H9 (cell line): ENCODE measurements at regions not wholly inside any gene's neighbourhood (a gene's known extent, or its start where the extent isn't known, plus 50 kb on each side); places are given as distances from the start of the nearest gene placed in this dataset.
"Not testable (repeated sequence)": the region's sequence is repeated elsewhere in the genome, so short reads cannot be mapped to it uniquely, and the experiment has no call there.

ENCODE experiments used
- DNase-seq: peaks from one replicate; pipeline ENCODE4 v3.0.0-alpha.2; 2017
- H2AFZ ChIP-seq: one replicate; pipeline ENCODE4 v1.6.1; 2013; ENCODE audit warnings: mild to moderate bottlenecking, low read length, control low read depth, moderate library complexity
- H2AK5ac ChIP-seq: 2 replicates; pipeline ENCODE4 v1.6.1; 2013; ENCODE audit warnings: low read length, control low read depth, mixed read lengths; ENCODE audit not compliant: insufficient read length
- H2BK120ac ChIP-seq: one replicate; pipeline ENCODE4 v1.6.1; 2013; ENCODE audit warnings: low read depth, mild to moderate bottlenecking, low read length, control low read depth, inconsistent platforms; ENCODE audit not compliant: poor library complexity, severe bottlenecking
- H2BK12ac ChIP-seq: 2 replicates; pipeline ENCODE4 v1.6.1; 2013; ENCODE audit warnings: low read length, control low read depth, mixed read lengths, low read depth; ENCODE audit not compliant: insufficient read length
- H2BK15ac ChIP-seq: 2 replicates; pipeline ENCODE4 v1.6.1; 2013; ENCODE audit warnings: low read depth, low read length, control low read depth
- H2BK20ac ChIP-seq: one replicate; pipeline ENCODE4 v1.6.1; 2013; ENCODE audit warnings: low read depth, mild to moderate bottlenecking, low read length, control low read depth, inconsistent platforms; ENCODE audit not compliant: poor library complexity, severe bottlenecking
- H2BK5ac ChIP-seq: 2 replicates; pipeline ENCODE4 v1.6.1; 2013; ENCODE audit warnings: low read length, control low read depth, mixed read lengths; ENCODE audit not compliant: insufficient read length
- H3K14ac ChIP-seq: 2 replicates; pipeline ENCODE4 v1.6.1; 2013; ENCODE audit warnings: low read length, control low read depth; ENCODE audit not compliant: insufficient read depth
- H3K18ac ChIP-seq: 2 replicates; pipeline ENCODE4 v1.6.1; 2013; ENCODE audit warnings: low read depth, mild to moderate bottlenecking, mixed read lengths, low read length, control low read depth; ENCODE audit not compliant: insufficient read length
- H3K23ac ChIP-seq: 2 replicates; pipeline ENCODE4 v1.6.1; 2013; ENCODE audit warnings: low read length, control low read depth, mixed read lengths, low read depth; ENCODE audit not compliant: insufficient read length
- H3K23me2 ChIP-seq: 2 replicates; pipeline ENCODE4 v1.6.1; 2013; ENCODE audit warnings: low read depth, mild to moderate bottlenecking, mixed read lengths, low read length, control low read depth; ENCODE audit not compliant: insufficient read length, poor library complexity, severe bottlenecking
- H3K27ac ChIP-seq: 2 replicates; pipeline ENCODE4 v1.5.1; 2013; ENCODE audit warnings: low read length, control low read depth, mixed read lengths, low read depth; ENCODE audit not compliant: insufficient read length
- H3K27me3 ChIP-seq: 2 replicates; pipeline ENCODE4 v1.6.1; 2013; ENCODE audit warnings: low read length, control low read depth, inconsistent platforms; ENCODE audit not compliant: insufficient read depth
- H3K4ac ChIP-seq: 2 replicates; pipeline ENCODE4 v1.6.1; 2013; ENCODE audit warnings: low read depth, mild to moderate bottlenecking, control low read depth, inconsistent platforms, low read length, moderate library complexity
- H3K4me1 ChIP-seq: 2 replicates; pipeline ENCODE4 v1.6.1; 2013; ENCODE audit warnings: low read length, control low read depth, inconsistent platforms; ENCODE audit not compliant: insufficient read depth
- H3K4me2 ChIP-seq: 2 replicates; pipeline ENCODE4 v1.6.1; 2013; ENCODE audit warnings: low read length, control low read depth, mixed read lengths; ENCODE audit not compliant: insufficient read length, insufficient read depth
- H3K56ac ChIP-seq: 2 replicates; pipeline ENCODE4 v1.6.1; 2013; ENCODE audit warnings: low read depth, mild to moderate bottlenecking, mixed read lengths, low read length, control low read depth; ENCODE audit not compliant: insufficient read length
- H3K79me1 ChIP-seq: 2 replicates; pipeline ENCODE4 v1.6.1; 2013; ENCODE audit warnings: low read depth, mild to moderate bottlenecking, moderate library complexity, low read length, control low read depth, inconsistent platforms; ENCODE audit not compliant: insufficient read depth, poor library complexity, severe bottlenecking
- H3K79me2 ChIP-seq: 2 replicates; pipeline ENCODE4 v1.6.1; 2013; ENCODE audit warnings: low read length, control low read depth, inconsistent platforms; ENCODE audit not compliant: insufficient read depth
- H3K9ac ChIP-seq: 2 replicates; pipeline ENCODE4 v1.6.1; 2013; ENCODE audit warnings: low read length, control low read depth, mixed read lengths; ENCODE audit not compliant: insufficient read length; ENCODE audit errors: extremely low read depth
- H3K9me3 ChIP-seq: one replicate; pipeline ENCODE4 v1.6.1; 2013; ENCODE audit warnings: low read depth, low read length, inconsistent platforms; ENCODE audit not compliant: control insufficient read depth
- H3T11ph ChIP-seq: one replicate; pipeline ENCODE4 v1.6.1; 2013; ENCODE audit warnings: mild to moderate bottlenecking, low read length, control low read depth, inconsistent platforms
- H4K20me1 ChIP-seq: one replicate; pipeline ENCODE4 v1.6.1; 2013; ENCODE audit not compliant: control insufficient read depth, insufficient read length, insufficient read depth
- H4K5ac ChIP-seq: 2 replicates; pipeline ENCODE4 v1.6.1; 2013; ENCODE audit warnings: low read depth, mild to moderate bottlenecking, mixed read lengths, low read length, control low read depth; ENCODE audit not compliant: insufficient read length
- H4K8ac ChIP-seq: replicated peaks from 2 replicates; pipeline ENCODE4 v1.6.1; 2013; ENCODE audit warnings: low read length, control low read depth, mixed read lengths, low read depth; ENCODE audit not compliant: insufficient read length
- H4K91ac ChIP-seq: 2 replicates; pipeline ENCODE4 v1.6.1; 2013; ENCODE audit warnings: low read depth, mild to moderate bottlenecking, moderate library complexity, mixed read lengths, low read length, control low read depth; ENCODE audit not compliant: insufficient read length
- H3K27ac Mint-ChIP-seq, 3 experiments: 2 replicates in 2 of 3; 3 replicates in 1 of 3; pipeline ENCODE4 v1.8.0; 2020 to 2021; ENCODE audit warnings: mixed read lengths in 3 of 3, mild to moderate bottlenecking in 1 of 3, moderate library complexity in 1 of 3
- H3K27me3 Mint-ChIP-seq: 2 replicates; pipeline ENCODE4 v1.8.0; 2021; ENCODE audit warnings: low read depth, mild to moderate bottlenecking, moderate library complexity, mixed read lengths
- H3K36me3 Mint-ChIP-seq, 3 experiments: 2 replicates in 2 of 3; 3 replicates in 1 of 3; pipeline ENCODE4 v1.8.0; 2020 to 2021; ENCODE audit warnings: low read depth in 3 of 3, mixed read lengths in 3 of 3; ENCODE audit not compliant: insufficient read depth in 1 of 3
- H3K4me1 Mint-ChIP-seq, 2 experiments: 2 replicates each; pipeline ENCODE4 v1.8.0; 2020; ENCODE audit warnings: mixed read lengths in 2 of 2
- H3K4me3 Mint-ChIP-seq, 2 experiments: 2 replicates in 1 of 2; 3 replicates in 1 of 2; pipeline ENCODE4 v1.8.0; 2020 to 2021; ENCODE audit warnings: mild to moderate bottlenecking in 2 of 2, mixed read lengths in 2 of 2, moderate library complexity in 1 of 2
- H3K9me3 Mint-ChIP-seq, 2 experiments: 2 replicates in 1 of 2; 3 replicates in 1 of 2; pipeline ENCODE4 v1.8.0; 2020; ENCODE audit warnings: mild to moderate bottlenecking in 2 of 2, mixed read lengths in 2 of 2, moderate library complexity in 1 of 2
- CTCF ChIP-seq: fragments of 200-600 bp; sonication (generic); conservative IDR thresholded peaks from 3 replicates; pipeline ENCODE4 v1.8.0; 2021; ENCODE audit warnings: antibody characterized with exemption, mild to moderate bottlenecking
- WGBS: extraction: QIAGEN DNeasy Blood & Tissue Kit; methylation state at CpG from one replicate; pipeline ENCODE4 v1.1.7; 2013; ENCODE audit warnings: missing lambda C conversion rate, low lambda C conversion rate, mixed read lengths; ENCODE audit not compliant: insufficient read length; ENCODE audit errors: extremely low coverage; 5-methylcytosine and 5-hydroxymethylcytosine counted together

DNA sequence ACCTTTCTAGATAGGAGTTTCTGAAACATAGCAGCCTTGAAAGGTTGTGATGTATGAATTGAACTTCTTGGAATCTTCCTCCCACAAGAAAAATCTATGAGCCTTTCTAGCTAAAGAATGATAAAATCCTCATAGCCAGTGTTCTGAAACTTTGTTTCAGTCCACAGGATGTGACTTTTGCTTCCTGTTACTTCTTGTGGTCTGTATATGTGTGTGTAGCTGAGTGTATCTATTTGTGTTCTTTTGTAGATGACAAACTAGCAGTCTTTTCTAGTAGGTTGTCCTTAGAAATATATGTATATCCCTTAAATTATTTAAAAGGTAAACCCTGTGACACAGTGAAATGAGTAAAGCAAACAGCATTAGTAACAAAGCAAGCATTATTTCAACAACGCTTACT, 188.8 kb downstream of the MRPS30 start:
- H3K14ac ChIP-seq = no peak overlapping the region
- no peaks in the 10 kb centered on the region; a peak in 3 of 5 replicates for H3K9me3 Mint-ChIP-seq
- H2AK5ac ChIP-seq = no peak overlapping the region
- H3K23ac ChIP-seq = no peak overlapping the region
- H3K4ac ChIP-seq = no peak overlapping the region
- H2BK20ac ChIP-seq = no peak overlapping the region
- no peak overlapping the region for H3T11ph ChIP-seq
- H3K18ac ChIP-seq = no peak overlapping the region
- no peak overlapping the region for H4K5ac ChIP-seq
- no peaks in the 10 kb centered on the region for H3K9me3 ChIP-seq
- no peak overlapping the region for H4K91ac ChIP-seq
- no peaks in the 10 kb centered on the region for H3K79me2 ChIP-seq
- no peak overlapping the region for H3K27ac Mint-ChIP-seq
- no peak overlapping the region for H2AFZ ChIP-seq
- no peak overlapping the region for H3K4me3 Mint-ChIP-seq
- H3K36me3 Mint-ChIP-seq = no peaks in the 10 kb centered on the region
- no CpG with 5 or more reads among the region's 1 CpG for WGBS
- no peak overlapping the region for H2BK120ac ChIP-seq
- no peak overlapping the region for H3K4me2 ChIP-seq
- no peak overlapping the region for H3K9ac ChIP-seq
- no peak overlapping the region for H3K56ac ChIP-seq
- no peaks in the 10 kb centered on the region for H4K20me1 ChIP-seq
- no peaks in the 10 kb centered on the region for H3K27me3 ChIP-seq
- H3K23me2 ChIP-seq = no peaks in the 10 kb centered on the region
- H3K79me1 ChIP-seq = no peaks in the 10 kb centered on the region
- H3K27ac ChIP-seq = no peak overlapping the region
- DNase-seq = no peak
- no peaks in the 10 kb centered on the region; the same call in 1 of the 2 replicates for H3K27me3 Mint-ChIP-seq
- no peak overlapping the region for H2BK12ac ChIP-seq
- no peaks in the 10 kb centered on the region for H3K4me1 ChIP-seq
- no peak overlapping the region for H2BK5ac ChIP-seq
- H3K4me1 Mint-ChIP-seq = no peaks in the 10 kb centered on the region
- no peak overlapping the region for H4K8ac ChIP-seq
- no peak overlapping the region for H2BK15ac ChIP-seq
- no peak for TF ChIP-seq CTCF

DNA sequence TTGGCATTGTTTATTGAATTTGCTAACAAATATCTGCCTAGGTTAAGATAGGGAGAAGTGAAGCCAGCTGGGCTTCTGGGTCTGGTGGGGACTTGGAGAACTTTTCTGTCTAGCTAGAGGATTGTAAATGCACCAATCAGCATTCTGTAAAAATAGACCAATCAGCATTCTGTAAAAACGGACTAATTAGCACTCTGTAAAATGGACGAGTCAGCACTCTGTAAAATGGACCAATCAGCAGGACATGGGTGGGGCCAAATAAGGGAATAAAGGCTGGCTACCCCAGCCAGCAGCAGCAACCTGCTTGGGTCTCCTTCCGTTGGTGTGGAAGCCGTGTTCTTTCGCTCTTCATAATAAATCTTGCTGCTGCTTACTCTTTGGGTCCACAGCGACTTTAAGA, 198.4 kb downstream of the MRPS30 start:
- H3K4me3 Mint-ChIP-seq, H3K4me1 ChIP-seq, H4K5ac ChIP-seq, H3K4me2 ChIP-seq, H3K27me3 ChIP-seq, H3K27ac Mint-ChIP-seq, H4K91ac ChIP-seq, H3K14ac ChIP-seq, H3K18ac ChIP-seq, H3K56ac ChIP-seq, DNase-seq, H2BK12ac ChIP-seq, H3K9me3 Mint-ChIP-seq, H3K79me2 ChIP-seq, H3T11ph ChIP-seq, H2AFZ ChIP-seq, H3K27ac ChIP-seq, H3K9me3 ChIP-seq, H4K8ac ChIP-seq, H2BK20ac ChIP-seq, H2AK5ac ChIP-seq, H3K27me3 Mint-ChIP-seq, H2BK120ac ChIP-seq, H4K20me1 ChIP-seq, H3K4me1 Mint-ChIP-seq, H2BK15ac ChIP-seq, H3K36me3 Mint-ChIP-seq, H3K23ac ChIP-seq, H3K79me1 ChIP-seq, H3K9ac ChIP-seq, H2BK5ac ChIP-seq, H3K23me2 ChIP-seq, H3K4ac ChIP-seq: not testable (repeated sequence)
- no CpG with 5 or more reads among the region's 6 CpGs for WGBS
